Colon (tissue), 2 donors: ENCODE measurements at regions not wholly inside any gene's neighbourhood (a gene's known extent, or its start where the extent isn't known, plus 50 kb on each side); places are given as distances from the start of the nearest gene placed in this dataset.

Source experiments
- FAIRE-seq: peaks from 2 replicates; lab custom pipeline; 2012; peaks lifted over from hg19 to GRCh38; lab: Jason Lieb, UNC
- donor health status: control.
- donor health status: control.

DNA sequence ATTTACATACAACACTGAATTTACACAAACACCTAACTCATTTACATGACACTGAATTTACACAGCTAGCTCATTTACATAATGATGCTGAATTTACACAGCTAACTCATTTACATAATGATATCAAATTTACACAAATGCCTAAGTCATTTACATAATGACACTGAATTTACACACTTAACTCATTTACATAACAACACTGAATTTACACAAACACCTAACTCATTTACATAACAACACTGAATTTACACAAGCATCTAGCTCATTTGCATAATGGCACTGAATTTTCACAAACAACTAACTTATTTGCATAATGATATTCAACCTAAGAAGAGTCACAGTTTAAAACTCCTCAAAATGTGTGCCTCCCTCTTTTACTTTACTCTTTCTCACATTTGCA lies 511.7 kb downstream of the GALR1 start:
- no peak for FAIRE-seq

DNA sequence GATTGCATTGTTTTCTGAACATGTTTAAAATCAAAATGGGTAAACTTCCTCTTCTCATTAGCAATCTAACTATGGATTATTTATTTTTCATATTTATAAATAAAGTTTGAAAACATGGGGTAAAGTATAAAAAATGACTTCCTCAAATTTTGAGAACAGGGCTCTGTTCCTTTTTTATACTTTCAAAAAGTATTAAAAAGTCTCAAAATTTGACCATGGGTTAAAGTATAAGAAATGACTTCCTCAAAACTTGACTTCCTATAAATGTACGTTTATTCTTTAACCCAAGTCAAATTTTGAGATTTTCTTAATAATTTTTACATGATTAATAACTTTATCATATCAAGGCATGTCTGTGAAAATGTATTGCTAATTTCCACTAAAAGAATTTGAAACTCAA lies 512.4 kb downstream of the GALR1 start:
- FAIRE-seq = no peak

DNA sequence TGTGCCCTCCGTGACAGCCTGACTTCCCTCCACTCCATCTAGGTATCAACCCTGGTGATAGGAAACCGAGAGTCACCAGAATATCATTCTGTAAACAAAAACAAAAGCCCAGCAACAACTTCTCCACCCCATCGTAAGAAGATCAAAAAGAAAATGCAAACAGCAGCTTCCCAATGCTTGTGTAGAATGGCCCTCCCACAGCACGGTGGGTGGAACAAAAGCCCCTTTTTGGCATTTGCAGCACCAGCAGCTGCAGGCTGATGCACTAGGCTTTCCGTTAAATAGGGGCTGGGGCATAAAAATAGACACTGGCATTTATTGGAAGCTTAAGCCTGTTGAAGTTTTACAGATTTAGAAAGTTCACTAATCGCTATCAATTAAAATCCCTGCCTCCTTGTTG lies 513.0 kb downstream of the GALR1 start:
- FAIRE-seq = no peak

DNA sequence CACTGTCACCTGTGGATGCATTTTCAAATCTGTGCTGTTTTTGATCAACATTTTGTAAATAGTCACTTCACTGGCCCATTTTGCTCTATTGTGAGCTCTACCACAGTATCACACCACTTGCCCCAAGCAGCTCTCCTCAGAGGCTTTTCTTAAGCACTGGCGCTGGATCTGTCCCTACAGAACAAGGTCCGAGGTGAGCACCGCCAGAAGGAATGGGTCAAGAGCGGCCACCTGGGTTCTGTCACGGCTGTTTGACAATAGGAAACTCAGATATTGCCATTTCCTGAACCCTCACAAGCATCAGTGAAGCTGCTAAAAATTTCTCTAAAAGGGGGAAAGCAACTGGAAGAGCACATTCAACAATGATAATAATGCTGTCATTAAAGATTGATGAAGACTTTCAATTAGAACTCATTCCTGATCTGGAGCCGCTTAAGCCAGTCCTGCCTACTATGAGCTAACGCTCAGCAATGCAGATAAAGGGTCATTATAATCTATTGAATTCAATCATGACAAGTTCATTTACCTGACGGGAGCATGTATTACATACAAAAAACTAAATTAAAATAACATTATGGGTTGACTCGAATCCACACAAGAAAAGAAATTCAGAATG lies 514.0 kb downstream of the GALR1 start:
- no peak for FAIRE-seq

DNA sequence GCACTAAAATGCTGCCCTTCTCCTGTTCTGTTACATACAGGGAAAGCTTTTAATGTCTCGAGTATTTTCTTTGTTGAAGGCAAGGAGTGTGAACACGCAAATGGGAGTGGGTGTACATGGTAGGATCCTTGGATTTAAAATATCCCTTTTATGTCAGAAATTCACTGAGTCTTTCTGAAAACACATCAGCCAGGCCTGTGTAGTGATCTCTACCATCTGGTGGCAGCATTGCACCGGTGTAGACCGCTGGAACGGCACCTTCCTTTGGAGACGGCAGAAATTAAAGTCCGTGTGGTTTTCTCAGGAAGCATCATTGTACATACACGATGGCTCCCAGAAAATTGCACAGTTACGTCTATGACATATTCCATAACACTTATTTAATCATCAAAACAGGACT lies 515.8 kb downstream of the GALR1 start:
- no peak for FAIRE-seq

DNA sequence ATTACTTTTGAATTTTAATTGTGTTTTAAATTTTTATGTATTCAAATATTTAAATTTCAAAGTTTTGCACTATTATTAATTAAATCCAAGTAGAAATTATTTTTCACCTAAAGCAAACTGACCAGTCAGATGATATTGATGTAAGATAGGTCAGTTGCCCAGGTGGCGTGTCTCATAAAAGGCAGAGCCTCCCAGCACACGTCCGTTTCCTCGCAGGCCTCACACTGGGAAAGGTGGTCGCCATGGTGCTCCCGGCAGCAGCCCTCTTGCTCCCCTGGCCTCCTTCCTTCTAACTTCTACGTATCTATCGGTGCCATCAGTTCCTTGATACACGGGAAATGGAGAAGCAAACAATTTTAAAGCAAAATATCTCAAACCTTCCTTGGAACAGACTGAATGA lies 516.8 kb downstream of the GALR1 start:
- FAIRE-seq = no peak

DNA sequence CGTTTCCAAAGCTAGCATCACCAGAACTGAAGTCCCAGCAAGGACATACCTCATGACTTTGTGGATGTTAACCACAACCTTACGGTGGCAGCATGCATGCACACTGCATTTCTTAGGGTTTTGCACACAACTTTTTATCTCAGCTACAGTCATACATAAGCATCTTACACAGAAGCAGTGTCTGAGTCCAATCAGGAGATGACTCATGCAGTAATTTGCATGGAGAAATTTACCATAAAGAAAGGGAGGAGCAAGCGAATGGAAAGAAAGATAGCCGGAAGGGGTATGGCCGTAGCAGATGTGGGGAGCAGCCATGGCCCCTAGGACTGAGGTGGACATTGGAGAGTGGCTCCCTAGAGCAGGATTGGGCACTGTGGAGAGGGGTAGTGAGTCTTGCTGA lies 522.5 kb downstream of the GALR1 start:
- no peak for FAIRE-seq

DNA sequence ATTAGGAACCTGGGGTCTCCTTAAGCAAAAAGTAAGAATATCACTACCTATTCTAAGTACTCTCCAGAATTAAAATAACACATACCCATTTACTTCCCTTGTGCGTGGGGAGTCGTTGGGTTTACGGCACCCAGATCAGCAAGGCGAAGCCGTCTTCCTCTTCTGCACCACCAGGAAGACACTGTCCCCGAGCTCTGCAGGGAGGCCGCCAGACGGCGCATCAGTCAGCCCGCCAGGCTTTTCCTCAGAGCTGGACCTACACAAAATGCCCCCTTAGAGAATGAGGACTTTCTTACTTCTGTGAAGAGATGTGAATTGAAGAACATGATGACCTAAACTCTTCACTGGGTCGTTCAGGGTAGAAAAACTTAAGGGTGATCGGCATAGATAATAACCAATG lies 526.5 kb downstream of the GALR1 start:
- no peak for FAIRE-seq

DNA sequence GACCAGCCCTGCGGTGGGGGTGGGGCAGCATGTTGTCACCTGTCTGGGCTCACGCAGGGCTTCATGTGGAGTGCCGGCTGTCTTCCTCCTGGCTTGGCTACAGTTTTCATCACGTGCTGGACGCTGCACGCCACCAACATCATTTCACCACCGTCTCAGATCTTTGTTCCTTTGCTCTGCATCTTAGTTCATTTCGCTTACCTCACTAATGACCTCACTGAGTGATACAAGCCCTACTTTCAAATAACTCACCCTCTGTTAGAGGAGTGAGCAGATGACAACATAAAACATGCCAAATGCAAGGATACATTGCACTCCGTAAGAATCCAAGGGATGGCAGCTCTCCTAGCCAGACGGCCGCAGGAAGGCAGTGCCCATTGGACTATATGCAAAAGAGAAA lies 527.5 kb downstream of the GALR1 start:
- no peak for FAIRE-seq

DNA sequence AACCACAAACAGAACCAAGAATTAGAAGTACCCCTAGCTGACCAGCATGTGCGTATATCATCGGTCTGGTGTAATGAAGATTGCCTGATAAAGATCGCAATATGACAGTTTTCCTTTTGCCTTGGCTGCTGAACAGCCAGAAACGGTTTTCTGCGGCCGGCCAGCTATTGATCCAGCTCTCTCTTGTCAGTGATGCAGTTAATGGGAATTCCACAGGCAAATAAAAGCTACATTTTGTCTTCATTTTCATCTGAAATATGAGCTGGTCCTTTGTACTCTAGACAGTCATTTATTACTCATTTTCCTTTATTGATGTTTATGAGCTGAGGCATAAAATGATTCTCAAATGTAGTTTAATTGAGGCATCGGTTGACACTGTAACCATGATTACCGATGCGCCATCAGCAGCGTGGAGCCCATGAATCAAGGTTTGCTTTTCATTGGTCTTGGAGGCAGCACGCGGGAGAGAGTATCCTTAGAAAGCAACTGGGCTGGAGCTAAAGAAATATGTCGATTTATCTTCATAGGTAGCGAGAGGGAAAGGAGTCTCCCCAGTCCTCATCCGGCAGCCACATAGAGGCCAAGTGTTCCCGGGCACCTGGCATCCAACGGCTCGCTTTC lies 535.2 kb downstream of the GALR1 start:
- no peak for FAIRE-seq

DNA sequence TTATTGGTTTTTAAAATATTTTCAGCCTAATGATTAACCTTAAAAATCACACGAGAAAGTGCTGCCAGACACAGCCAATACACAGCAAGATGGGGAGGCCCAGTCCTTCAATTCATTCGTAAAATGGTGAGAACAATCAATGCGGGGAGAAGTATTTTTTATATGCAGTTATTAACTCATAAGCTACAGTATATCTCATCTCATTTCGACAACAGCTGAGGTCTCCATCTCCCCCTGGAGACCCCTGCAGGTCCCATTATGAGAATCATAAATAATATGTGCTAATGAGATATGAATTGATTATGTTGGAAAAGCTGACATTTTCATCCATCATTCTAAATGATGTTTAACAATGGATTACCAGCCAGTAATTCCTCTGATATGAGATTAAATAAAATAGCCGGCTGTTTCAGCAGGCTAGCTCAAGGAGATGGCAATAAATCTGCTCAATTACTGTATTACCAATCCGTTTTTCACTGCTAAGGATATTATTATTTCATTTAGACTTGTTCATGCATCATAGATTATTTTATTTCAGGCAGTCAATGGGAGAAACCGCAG lies 535.8 kb downstream of the GALR1 start:
- no peak for FAIRE-seq

DNA sequence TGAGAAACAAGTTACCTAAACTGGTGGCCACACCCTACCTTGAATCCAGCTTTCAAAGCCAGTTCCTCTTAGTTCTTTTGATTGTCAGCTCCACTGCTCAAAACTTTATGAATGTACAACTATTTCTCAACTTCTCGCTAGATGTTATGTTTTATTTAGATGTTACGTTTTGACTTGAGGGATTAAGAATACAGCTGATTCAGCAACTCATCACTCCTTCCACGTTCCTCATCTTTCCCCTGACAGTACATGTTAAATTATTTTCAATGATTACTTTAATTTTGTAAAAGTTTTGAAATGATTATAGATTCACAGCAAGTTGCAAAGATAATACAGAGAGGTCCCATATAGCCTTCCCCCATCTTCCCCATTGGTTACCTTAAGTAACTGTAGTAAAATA lies 553.4 kb downstream of the GALR1 start:
- no peak for FAIRE-seq

DNA sequence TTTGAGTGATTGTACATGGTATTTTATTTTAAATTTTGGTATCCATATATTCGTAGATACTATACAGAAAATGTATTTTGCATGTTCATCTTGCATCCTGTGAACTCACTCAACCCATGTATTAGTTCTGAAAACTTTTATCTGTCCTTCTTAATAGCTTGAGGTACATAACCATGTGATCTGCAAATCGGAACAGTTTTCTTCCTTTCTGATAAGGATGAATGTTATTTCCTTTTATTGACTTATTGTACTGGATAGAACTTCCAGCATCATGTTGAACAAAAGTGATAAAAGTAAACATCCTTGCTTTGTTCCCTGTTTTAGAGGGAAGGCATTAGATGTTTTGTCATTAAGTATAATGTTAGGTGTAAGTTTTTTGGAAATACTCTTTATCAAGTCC lies 554.7 kb downstream of the GALR1 start:
- no peak for FAIRE-seq

DNA sequence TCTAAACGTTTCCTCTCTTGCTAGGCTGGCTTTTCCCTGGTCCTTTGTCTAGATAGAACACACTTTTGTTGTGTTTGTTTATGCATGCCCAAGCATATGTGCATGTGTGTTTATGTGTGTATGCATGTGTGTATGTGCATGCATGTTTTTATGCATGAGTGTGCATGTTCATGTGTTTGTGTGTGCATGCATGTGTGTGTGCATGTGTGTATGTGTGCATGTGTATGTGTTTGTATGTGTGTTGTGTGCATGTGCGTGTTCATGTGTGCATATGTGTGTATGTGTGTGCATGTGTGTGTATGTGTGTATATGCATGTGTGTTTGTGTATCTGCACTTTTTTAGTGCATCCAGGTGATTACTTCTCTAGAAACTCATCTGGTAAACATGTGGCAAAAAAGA lies 558.0 kb downstream of the GALR1 start:
- no peak for FAIRE-seq

DNA sequence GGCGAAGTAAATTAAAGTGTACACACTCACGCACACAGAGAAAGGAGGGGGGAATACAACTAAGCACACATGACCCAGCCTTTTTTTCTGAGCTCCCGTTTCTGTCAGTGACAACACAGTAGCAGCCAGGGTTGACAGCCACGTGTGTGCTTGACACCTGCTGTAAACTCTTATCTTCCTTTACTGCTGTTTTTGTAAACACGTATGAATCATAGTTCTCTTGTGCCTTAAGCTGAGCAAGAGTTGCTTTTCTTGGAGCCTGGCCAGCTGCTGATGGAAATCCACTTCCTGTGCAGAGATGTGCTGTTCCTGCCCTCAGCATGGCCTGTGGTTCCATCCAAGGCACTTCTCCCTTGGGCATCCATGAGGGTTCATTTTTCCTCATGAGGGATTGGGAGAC lies 561.9 kb downstream of the GALR1 start:
- no peak for FAIRE-seq

DNA sequence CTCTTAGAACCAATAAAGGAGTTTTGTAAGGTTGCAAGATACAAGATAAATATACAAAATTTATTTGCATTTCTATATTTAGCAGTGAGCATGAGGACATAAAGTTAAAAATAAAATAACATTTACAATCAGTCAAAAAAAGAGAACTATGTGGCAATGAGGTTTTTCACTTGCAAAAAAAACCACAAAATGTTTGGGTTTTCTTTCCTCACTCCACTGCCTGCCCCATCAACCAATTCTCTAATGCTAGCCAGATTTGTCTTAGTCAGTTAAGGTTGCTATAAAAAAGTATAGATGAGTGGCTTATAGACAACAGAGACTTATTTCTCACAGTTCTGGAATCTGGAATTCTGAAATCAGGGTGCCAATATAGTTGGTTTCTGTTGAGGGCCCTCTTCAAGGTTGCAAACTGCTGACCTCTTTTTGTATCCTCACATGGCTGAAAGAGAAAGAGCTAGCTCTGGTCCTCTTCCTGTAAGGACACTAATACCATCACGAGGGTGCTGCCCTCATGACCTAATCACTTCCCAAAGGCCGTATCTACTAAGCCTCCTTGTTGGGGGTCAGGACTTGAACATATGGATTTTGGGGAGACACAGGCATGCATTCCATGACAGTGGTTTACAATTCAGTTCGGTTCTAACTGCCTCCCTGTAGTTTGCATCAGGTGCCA lies 566.2 kb downstream of the GALR1 start:
- no peak for FAIRE-seq

DNA sequence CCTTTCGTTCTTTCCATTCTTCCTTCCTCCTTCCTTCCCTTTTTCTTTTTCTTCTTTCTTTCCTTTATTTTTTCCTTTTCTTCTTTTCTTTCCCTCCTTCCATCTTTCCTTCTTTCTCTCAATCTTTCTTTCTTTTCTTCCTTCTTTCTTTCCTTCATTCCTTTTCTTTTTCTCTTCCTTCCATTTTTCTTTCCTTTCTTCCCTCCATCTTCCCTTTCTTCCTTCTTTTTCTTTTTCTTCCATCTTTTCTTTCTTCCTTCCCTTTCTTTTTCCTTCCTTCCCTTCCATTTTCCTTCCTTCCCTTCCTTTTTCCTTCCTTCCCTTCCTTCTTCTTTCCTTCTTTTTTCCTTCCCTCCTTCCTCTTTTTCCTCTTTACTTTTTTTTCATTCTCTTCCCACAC lies 568.7 kb downstream of the GALR1 start:
- FAIRE-seq = no peak

DNA sequence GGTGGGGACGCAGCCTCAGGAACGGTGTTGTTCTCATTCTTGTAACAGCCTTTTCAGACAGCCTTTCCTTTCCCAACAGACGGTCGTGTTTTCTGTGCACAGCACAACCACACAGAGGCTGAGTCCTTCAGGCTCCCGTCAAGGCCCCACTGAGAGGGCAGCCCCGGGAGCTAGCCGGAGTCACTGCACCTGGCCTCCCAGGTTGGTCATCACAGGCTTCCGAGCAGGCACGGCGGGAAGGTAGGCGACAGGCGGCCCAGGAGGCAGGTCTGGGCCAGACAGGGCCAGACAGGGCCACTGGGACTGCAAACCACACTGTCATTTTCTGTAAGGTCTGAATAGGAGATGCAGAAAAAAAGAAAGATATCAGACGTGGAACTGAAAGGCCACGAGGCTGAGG lies 570.8 kb downstream of the GALR1 start:
- no peak for FAIRE-seq

DNA sequence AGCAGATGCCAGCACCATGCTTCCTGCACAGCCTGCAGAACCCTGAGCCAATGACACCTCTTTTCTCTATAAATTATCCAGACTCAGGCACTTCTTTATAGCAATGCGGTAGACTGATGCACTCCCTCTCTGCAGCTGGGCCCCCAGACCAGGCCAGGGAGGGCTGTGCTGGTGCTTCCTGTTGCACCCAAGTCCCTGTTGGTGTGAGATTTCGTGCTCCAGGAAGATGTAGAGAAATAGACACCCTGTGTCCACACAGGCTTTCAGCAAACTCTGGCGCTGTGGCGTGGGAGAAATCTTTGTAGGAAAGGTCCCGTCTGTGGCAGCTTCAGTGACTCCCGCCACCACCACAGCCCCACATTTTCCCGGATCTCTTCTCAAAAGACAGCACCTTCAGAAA lies 572.2 kb downstream of the GALR1 start:
- no peak for FAIRE-seq

DNA sequence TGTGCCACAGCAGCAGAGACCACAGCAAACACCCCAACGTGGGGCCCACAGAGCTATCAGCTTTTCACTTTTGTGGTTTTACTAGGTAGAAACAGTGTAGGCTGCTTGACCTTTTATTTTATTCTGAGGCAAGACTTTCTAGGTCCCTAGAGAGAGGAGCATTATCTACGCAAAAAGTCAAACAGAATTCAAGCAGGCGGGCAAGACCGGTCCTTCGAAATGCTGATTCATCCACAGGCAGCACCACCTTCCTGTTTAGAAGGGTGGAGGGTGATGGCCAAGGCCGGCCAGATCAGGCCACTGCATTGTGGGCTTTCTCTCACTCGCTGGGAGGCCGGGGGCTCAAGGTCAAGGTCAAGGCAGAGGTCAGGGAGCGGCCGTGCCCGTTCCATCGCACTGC lies 573.0 kb downstream of the GALR1 start:
- FAIRE-seq = no peak

DNA sequence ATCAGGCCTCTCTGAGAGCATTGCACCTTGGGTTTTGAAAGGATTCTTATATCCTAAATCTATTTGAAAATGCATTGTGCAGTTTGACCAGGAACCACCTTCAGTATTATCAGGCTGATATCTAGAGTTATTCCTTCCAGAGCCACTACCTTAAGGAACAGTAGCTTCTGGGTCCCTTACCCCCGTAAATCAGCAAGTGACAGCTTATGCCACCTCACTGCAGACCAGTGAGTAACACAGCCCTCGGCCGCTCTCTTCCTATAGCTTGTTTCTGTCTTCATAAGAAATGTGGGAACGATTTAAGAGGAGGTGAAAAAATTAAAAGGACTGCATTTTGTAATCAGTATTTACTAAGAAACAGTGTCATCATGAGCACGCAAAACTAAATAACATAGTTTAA lies 584.2 kb downstream of the GALR1 start:
- no peak for FAIRE-seq

DNA sequence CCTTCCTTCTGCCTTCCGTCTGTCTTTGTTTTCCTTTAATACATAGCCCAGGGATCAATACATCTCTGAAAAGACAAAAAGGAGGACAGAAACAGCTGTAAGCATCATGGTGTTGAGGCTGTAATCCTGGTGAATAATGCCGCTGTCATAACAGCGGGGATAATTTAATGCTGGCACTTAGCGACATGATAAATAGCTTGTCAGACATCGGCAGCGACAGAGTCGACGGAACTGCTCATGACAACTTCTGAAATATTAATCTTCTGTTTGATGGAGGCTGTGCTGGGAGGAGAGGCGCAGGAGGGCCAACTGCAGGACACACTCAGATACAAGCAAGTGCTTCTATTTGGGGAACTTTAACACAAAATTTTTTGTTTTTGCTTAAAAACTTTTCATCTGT lies 602.2 kb downstream of the GALR1 start:
- FAIRE-seq = no peak

DNA sequence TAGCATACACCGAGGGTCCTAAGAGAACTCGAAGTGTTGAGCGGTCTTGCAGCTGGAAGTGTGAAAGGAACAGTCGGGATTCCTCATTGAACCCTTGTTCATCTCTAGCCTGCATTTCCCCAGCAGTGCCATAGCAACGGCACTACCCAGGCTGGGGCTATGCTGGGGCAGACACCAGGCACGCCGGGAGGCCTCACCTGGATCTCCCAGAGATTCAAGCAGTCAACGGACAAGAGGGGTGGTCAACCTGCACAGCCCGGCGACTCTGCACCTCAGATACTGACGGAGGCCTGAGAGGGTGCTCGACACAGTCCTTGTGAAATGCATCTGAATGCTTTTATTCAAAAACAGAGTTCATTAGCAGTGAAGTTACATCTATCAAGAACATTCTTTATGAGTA lies 604.2 kb downstream of the GALR1 start:
- no peak for FAIRE-seq
